ENCODE measurements at regions not wholly inside any gene's neighbourhood (a gene's known extent, or its start where the extent isn't known, plus 50 kb on each side); places are given as distances from the start of the nearest gene placed in this dataset.

- no peak for TF ChIP-seq CTCF (IDR thresholded peaks at IDR 0.05)
- TF ChIP-seq POLR2A (IDR thresholded peaks at IDR 0.05), result no peak
These were observed 168.5 kb upstream of the CXCL13 start for GRCh38 chr4:77437079-77437478.

Data from esophagus squamous epithelium (tissue), 4 donors.